ENCODE measurements at regions not wholly inside any gene's neighbourhood (a gene's known extent, or its start where the extent isn't known, plus 50 kb on each side); places are given as distances from the start of the nearest gene placed in this dataset.
A peak's percentile ranks its signal among the peaks of the same experiment; 100 is the strongest.

DNA sequence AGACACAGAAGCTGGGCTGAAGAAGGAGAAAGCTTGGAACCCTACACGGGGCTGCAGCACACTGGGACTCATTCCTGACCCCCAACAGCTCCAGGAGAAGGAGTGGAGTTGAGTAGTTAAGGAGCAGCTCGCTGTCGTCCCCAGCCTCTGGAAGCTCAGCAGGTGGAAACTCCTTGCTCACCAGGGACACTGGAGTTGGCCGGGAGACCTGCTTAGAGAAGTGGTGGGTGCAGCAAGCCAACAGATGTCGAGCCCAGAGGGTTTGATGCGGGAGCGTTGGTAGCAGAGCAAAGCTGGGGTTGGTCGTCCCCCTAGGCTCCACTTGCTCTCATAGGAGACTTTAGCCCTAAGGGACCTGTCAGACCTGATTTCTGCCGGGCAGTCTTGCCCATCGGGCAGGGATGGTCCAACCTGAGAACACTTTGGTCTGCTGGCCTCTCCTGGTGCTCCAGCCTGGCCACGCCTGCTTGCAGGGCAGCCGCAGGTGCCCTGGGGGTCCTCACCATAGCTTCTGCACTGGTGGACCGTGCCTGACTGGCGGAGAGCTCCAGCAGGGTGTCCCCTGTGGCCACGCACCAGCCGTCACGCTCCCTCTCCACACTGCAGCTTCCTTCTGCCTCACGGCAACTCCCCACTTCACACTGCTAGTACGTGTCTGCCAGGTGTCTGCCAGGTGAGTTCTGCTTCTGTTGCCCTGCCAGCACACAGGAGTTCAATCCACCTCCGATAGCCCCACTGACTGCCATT is 353.7 kb downstream of the GASK1B start:
- DNase-seq, result no peak
- H3K27me3 ChIP-seq, result no peaks in the 10 kb centered on the region
- H3K27ac ChIP-seq, result no peak overlapping the region
- intact Hi-C loops (cut with DNase I; ENCODE audit: low total_unique reads), result no loop called here
- TF ChIP-seq, protein P1, sequence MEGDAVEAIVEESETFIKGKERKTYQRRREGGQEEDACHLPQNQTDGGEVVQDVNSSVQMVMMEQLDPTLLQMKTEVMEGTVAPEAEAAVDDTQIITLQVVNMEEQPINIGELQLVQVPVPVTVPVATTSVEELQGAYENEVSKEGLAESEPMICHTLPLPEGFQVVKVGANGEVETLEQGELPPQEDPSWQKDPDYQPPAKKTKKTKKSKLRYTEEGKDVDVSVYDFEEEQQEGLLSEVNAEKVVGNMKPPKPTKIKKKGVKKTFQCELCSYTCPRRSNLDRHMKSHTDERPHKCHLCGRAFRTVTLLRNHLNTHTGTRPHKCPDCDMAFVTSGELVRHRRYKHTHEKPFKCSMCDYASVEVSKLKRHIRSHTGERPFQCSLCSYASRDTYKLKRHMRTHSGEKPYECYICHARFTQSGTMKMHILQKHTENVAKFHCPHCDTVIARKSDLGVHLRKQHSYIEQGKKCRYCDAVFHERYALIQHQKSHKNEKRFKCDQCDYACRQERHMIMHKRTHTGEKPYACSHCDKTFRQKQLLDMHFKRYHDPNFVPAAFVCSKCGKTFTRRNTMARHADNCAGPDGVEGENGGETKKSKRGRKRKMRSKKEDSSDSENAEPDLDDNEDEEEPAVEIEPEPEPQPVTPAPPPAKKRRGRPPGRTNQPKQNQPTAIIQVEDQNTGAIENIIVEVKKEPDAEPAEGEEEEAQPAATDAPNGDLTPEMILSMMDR (IDR thresholded peaks at IDR 0.05), result no peak
- no peaks in the 10 kb centered on the region for H3K36me3 ChIP-seq
- H3K9me3 ChIP-seq, result no peaks in the 10 kb centered on the region
- H3K4me3 ChIP-seq, result no peak overlapping the region
- no peaks in the 10 kb centered on the region for H3K4me1 ChIP-seq

DNA sequence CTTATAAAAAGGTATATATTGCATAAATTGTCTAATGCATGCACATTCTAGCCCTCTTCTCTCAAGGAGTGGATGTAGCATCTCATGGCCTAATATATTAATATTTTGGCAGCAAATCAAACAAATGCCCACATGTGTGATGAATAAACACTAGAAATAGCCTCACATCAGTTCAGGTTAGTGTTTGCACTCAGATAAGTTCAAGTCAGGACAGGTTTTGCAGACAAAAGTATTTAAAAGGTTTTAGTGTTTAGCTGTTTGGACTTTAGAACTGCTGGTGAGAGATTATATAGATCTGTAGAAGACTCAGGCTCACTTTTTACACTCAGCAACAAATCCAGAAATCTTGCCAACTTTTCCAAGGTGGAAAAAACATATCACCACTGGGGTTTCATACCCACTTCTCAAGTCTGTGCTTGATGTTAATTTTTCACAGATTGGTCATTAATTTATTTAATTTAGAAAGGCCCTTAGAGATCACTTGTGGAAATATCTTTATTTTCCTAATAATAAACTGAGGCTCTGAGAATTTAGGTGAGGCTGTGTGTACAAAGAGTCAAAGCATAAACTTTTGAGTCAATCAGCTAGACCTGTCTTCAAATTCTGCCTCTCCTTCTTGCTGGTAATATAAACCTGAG is 362.6 kb downstream of the GASK1B start:
- Histone ChIP-seq H3K9me3 (no peaks in the 10 kb centered on the region), H3K4me1 (peaks cover 0 to 21% (median 3%) of the 10 kb centered on the region in 4 donors), H3K27ac (no peak overlapping the region), H3K4me3 (no peak overlapping the region), H3K27me3 (no peaks in the 10 kb centered on the region), H3K36me3 (no peaks in the 10 kb centered on the region)
- DNase-seq, result no peak
- intact Hi-C loops (cut with DNase I; ENCODE audit: low total_unique reads), result no loop called here
- TF ChIP-seq, protein P1 (IDR thresholded peaks at IDR 0.05), result no peak

DNA sequence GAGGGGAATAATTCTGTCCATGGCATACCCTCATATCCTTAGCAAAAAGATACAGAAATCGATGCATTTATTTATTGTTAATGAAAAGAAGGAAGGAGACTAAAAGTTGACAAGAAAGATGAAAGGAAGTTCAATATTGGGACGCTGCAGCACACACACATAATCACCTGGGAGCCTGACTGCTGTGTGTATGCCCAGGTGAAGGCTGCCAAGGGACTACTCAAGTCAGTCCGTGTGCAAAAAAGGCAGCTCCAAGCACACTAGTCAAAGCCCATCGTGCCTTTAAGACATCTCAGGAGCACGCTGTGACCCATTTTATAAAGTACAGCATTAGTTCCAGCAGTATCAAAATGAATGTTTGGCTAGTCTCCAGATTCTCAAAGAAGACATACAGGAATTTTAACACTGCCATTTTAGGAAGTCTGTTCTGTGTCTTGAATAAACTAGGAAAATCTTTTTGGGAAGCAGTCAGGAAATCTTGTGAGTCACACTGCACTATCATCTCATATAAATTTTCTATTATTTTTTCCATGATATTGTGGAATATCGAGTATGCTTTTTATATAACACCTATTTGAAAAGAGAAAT is 363.9 kb downstream of the GASK1B start:
- peaks cover 0 to 35% (median 6%) of the 10 kb centered on the region in 4 donors for H3K4me1 ChIP-seq
- H3K4me3 ChIP-seq, result no peak overlapping the region
- H3K9me3 ChIP-seq, result no peaks in the 10 kb centered on the region
- no peaks in the 10 kb centered on the region for H3K36me3 ChIP-seq
- no peak for DNase-seq
- H3K27ac ChIP-seq, result peak overlapping the region in 1 of 2 donors; percentile 15
- TF ChIP-seq, protein P1 (IDR thresholded peaks at IDR 0.05), result no peak
- H3K27me3 ChIP-seq, result no peaks in the 10 kb centered on the region
- intact Hi-C loops (cut with DNase I; ENCODE audit: low total_unique reads), result no loop called here

DNA sequence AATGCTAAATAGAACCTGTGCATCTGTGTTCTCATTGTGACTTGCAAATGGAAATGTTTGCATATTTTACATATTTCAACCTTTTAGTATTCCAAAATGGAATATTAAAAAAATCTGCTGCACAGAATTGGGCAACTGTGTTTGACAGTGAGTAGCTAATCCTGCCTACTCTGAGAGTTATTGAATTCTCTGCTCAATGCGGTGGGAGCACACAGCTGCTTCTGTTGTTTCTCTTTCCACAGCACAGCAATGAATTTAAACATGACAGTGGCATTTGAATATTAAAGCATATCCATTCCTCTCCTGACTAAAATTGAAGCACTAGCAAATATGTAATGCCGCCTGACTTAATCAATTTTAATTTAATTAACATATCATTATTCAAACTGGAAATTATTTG is 366.6 kb downstream of the GASK1B start:
- Histone ChIP-seq H3K9me3 (peaks cover 0 to 4% (median 0%) of the 10 kb centered on the region in 3 donors), H3K4me3 (no peak overlapping the region), H3K27ac (peak overlapping the region in 1 of 2 donors; percentile 78), H3K36me3 (no peaks in the 10 kb centered on the region), H3K4me1 (peaks cover 0 to 46% (median 9%) of the 10 kb centered on the region in 4 donors), H3K27me3 (no peaks in the 10 kb centered on the region)
- TF ChIP-seq, protein P1 (IDR thresholded peaks at IDR 0.05), result no peak
- DNase-seq, result no peak
- intact Hi-C loops (cut with DNase I; ENCODE audit: low total_unique reads), result no loop called here

DNA sequence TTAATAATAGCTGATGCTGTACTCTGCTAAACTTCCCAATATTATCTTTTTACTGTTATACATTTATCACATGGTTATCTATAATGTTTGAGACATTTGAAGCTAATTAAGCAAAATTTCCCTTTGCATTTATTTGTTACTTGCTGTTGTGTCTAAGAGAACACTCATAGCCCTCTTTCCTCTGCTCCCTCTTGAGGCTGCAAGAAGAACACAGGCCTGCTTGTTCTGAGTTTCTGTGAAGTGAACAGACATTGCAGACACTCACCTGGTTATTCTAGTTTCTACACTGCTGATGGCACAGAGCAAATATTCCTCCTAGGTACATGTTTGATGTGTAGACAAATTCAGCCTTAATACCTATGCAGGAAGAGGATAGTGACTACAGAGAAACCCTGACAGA is 367.8 kb downstream of the GASK1B start:
- H3K36me3 ChIP-seq, result no peaks in the 10 kb centered on the region
- DNase-seq, result no peak
- no peak overlapping the region for H3K4me3 ChIP-seq
- intact Hi-C loops (cut with DNase I; ENCODE audit: low total_unique reads), result no loop called here
- H3K27ac ChIP-seq, result peak overlapping the region in 1 of 2 donors; percentile 78
- H3K9me3 ChIP-seq, result peaks cover 0 to 4% (median 0%) of the 10 kb centered on the region in 3 donors
- peaks cover 0 to 41% (median 8%) of the 10 kb centered on the region in 4 donors for H3K4me1 ChIP-seq
- H3K27me3 ChIP-seq, result no peaks in the 10 kb centered on the region
- TF ChIP-seq, protein P1 (IDR thresholded peaks at IDR 0.05), result peak in 1 of 2 experiments; percentile 27

Measured in tibial artery (tissue), 4 donors.